Adrenal gland (tissue), 9 donors: ENCODE measurements at regions not wholly inside any gene's neighbourhood (a gene's known extent, or its start where the extent isn't known, plus 50 kb on each side); places are given as distances from the start of the nearest gene placed in this dataset.

Source experiments
- DNase-seq, 7 donors: peaks; one replicate each; pipeline ENCODE4 v3.0.0-alpha.2; 2019 to 2020
- H3K27ac ChIP-seq, 5 donors: fragments of 200-600 bp; sonication (generic) in 4 of 5; 1 replicate in 3 of 5; 2 replicates in 2 of 5; pipeline versions ENCODE4 v1.5.1 to v1.8.0; 2016 to 2020; ENCODE audit warnings: mild to moderate bottlenecking in 1 of 5
- H3K27me3 ChIP-seq: fragments of 200-600 bp; 2 replicates; pipeline ENCODE4 v1.8.0; 2021
- H3K36me3 ChIP-seq, 2 donors: fragments of 200-600 bp; replicated peaks in 1 of 2; 1 replicate in 1 of 2; 2 replicates in 1 of 2; pipeline versions ENCODE4 v1.5.1 to v1.8.0; 2018 to 2022
- H3K4me1 ChIP-seq, 2 donors: fragments of 200-600 bp; replicated peaks in 1 of 2; 1 replicate in 1 of 2; 2 replicates in 1 of 2; pipeline versions ENCODE4 v1.5.1 to v1.8.0; 2018 to 2021
- H3K4me3 ChIP-seq, 4 donors: fragments of 200-600 bp; sonication (generic) in 3 of 4; one replicate each; pipeline ENCODE4 v1.5.1; 2016 to 2018
- H3K9me3 ChIP-seq, 3 donors: fragments of 200-600 bp; sonication (generic) in 1 of 3; replicated peaks in 1 of 3; 1 replicate in 2 of 3; 2 replicates in 1 of 3; pipeline versions ENCODE4 v1.5.1 to v1.8.0; 2016 to 2021
- CTCF ChIP-seq, 6 experiments: fragments of 450-650 bp in 4 of 6; fragments of 200-600 bp in 2 of 6; sonication (generic) in 1 of 6; IDR thresholded peaks; 1 replicate in 5 of 6; 2 replicates in 1 of 6; pipeline versions ENCODE4 v1.5.1 to v1.8.0; 2016 to 2021; ENCODE audit warnings: antibody characterized with exemption in 6 of 6, mild to moderate bottlenecking in 2 of 6, moderate library complexity in 1 of 6
- POLR2A ChIP-seq, 2 donors: fragments of 450-650 bp; IDR thresholded peaks; one replicate each; pipeline ENCODE4 v1.6.1; 2017; ENCODE audit warnings: antibody characterized with exemption in 2 of 2, mild to moderate bottlenecking in 2 of 2, moderate library complexity in 1 of 2
- WGBS, 4 donors: extraction: QIAGEN DNeasy Blood & Tissue Kit in 2 of 4; methylation state at CpG; one replicate each; pipeline versions ENCODE4 v1.1.5 to v1.1.7; 2013 to 2017; 5-methylcytosine and 5-hydroxymethylcytosine counted together
- intact Hi-C, 2 donors: fragments of 100-400 bp; cut with DNase I; formaldehyde crosslinking; loops; one replicate each; pipeline versions ENCODE4 v1.14.1 to v1.15.0; 2022 to 2023
- donor health status: healthy with polysubstance abuse.
- donor health status: Bipolar disorder and iron deficiency.
- donor health status: DM: yes; HTN: yes; CAD: no.
- donor health status: DM: no; HTN: no; CAD: no.
- donor health status: DM: no; HTN: no; CAD: no.

DNA sequence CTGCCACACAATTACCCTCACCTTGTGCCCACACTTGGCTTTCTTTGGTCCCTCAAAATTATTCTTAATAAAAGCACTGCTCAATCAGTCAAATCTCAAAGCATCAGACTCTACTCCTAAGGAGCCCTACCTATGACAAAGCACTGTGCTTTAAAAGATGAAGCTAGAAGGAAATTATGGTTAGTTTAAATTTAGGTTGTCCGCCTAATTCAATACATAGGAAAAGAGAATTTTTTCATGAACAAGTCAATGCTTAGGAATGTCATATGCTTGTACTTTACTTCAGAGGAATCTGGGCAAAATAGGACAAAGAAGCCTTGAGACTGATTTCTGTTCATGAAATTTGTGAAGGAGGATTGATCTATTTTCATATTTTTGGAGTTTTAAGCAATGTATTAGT, 726.4 kb upstream of the CDH2 start:
- Histone ChIP-seq H3K4me1 (no peaks in the 10 kb centered on the region), H3K9me3 (no peaks in the 10 kb centered on the region), H3K27me3 (no peaks in the 10 kb centered on the region), H3K36me3 (no peaks in the 10 kb centered on the region), H3K4me3 (no peak overlapping the region), H3K27ac (no peak overlapping the region)
- DNase-seq: no peak
- TF ChIP-seq CTCF (IDR thresholded peaks at IDR 0.05) (no peak), POLR2A (IDR thresholded peaks at IDR 0.05) (no peak)
- WGBS, 4 donors: 42 to 77% (median 59%) methylated on average over 1 of the region's 1 CpG
- intact Hi-C loops: no loop called here

DNA sequence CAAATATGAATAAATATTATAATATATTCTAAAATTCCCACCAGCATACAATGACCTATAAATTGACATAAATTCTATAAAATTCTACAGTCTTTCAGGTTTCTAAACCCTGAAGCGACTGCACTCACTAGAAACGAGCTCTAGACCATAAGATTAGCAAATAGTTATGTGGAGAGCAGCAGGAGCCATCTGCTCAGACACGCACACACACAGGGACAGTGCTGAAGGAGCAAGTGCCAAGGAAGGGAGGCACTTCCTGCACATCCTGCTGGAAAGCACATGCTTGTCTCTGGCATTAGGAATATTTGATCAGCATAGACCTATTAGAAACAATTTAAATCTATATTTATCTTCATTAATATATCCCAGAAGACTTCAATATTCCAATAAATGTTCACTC, 713.9 kb upstream of the CDH2 start:
- H3K36me3 ChIP-seq: no peaks in the 10 kb centered on the region
- H3K27me3 ChIP-seq: no peaks in the 10 kb centered on the region
- H3K27ac ChIP-seq: no peak overlapping the region
- TF ChIP-seq POLR2A (IDR thresholded peaks at IDR 0.05) (no peak), CTCF (IDR thresholded peaks at IDR 0.05) (no peak)
- DNase-seq: no peak
- H3K4me3 ChIP-seq: no peak overlapping the region
- no peaks in the 10 kb centered on the region for H3K9me3 ChIP-seq
- intact Hi-C loops: no loop called here
- 50 to 65% (median 52%) methylated on average over 3 of the region's 3 CpGs for WGBS, 4 donors
- H3K4me1 ChIP-seq: no peaks in the 10 kb centered on the region

- no peaks in the 10 kb centered on the region for H3K9me3 ChIP-seq
- H3K4me1 ChIP-seq: no peaks in the 10 kb centered on the region
- H3K36me3 ChIP-seq: no peaks in the 10 kb centered on the region
- no peak overlapping the region for H3K27ac ChIP-seq
- H3K27me3 ChIP-seq: no peaks in the 10 kb centered on the region
- no peak overlapping the region for H3K4me3 ChIP-seq
- intact Hi-C loops: no loop called here
- TF ChIP-seq CTCF (IDR thresholded peaks at IDR 0.05): no peak
- TF ChIP-seq POLR2A (IDR thresholded peaks at IDR 0.05): no peak
- DNase-seq: no peak
- WGBS, 4 donors: 81 to 100% (median 93%) methylated on average over 1 of the region's 1 CpG
Observed at GRCh38 chr18:28884304-28884703, 707.4 kb upstream of the CDH2 start.

DNA sequence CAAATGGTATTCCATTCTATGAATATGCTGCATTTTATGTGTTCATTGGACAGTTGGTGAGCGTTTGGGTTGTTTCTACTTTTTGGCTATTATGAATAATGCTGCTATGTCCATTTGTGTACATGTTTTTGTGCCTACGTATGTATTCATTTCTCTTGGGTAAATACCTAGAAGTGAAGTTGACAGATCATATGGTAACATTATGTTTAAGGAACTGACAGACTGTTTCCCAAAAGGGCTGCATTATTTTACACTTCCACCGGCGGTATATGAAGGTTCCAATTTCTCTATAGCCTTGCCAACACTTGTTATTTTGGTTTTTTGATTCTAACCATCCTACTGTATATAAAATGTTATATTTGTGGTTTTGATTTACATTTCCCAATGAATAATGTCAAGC, 703.9 kb upstream of the CDH2 start:
- Histone ChIP-seq H3K4me1 (no peaks in the 10 kb centered on the region), H3K4me3 (no peak overlapping the region), H3K9me3 (no peaks in the 10 kb centered on the region), H3K36me3 (no peaks in the 10 kb centered on the region), H3K27ac (no peak overlapping the region), H3K27me3 (no peaks in the 10 kb centered on the region)
- DNase-seq: no peak
- 78 to 91% (median 84%) methylated on average over 4 of the region's 4 CpGs for WGBS, 4 donors
- intact Hi-C loops: no loop called here
- TF ChIP-seq POLR2A (IDR thresholded peaks at IDR 0.05) (no peak), CTCF (IDR thresholded peaks at IDR 0.05) (no peak)
